ENCODE measurements at regions not wholly inside any gene's neighbourhood (a gene's known extent, or its start where the extent isn't known, plus 50 kb on each side); places are given as distances from the start of the nearest gene placed in this dataset.

DNA sequence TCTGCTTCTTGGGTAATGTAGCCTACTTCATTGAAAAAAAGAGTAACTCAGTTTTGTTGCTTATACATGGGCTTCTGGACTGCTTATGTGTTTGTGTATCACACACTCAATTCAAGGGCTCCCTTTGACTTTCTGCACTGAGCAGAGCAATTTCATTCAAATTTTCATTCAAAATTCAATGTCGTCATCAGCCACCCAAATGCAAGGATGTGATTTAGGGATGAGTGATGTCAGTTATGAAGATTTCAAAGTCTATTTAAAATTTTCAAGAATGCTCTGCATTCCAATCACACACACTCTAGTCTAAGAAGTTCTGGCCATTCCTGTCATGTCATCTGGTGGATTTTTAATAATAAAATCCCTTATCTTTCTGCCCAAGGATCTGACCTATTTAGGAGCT, 344.5 kb upstream of the ZFP64 start:
- TF ChIP-seq, protein P1, sequence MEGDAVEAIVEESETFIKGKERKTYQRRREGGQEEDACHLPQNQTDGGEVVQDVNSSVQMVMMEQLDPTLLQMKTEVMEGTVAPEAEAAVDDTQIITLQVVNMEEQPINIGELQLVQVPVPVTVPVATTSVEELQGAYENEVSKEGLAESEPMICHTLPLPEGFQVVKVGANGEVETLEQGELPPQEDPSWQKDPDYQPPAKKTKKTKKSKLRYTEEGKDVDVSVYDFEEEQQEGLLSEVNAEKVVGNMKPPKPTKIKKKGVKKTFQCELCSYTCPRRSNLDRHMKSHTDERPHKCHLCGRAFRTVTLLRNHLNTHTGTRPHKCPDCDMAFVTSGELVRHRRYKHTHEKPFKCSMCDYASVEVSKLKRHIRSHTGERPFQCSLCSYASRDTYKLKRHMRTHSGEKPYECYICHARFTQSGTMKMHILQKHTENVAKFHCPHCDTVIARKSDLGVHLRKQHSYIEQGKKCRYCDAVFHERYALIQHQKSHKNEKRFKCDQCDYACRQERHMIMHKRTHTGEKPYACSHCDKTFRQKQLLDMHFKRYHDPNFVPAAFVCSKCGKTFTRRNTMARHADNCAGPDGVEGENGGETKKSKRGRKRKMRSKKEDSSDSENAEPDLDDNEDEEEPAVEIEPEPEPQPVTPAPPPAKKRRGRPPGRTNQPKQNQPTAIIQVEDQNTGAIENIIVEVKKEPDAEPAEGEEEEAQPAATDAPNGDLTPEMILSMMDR (IDR thresholded peaks at IDR 0.05 in 8 of 11, conservative IDR thresholded peaks at IDR 0.05 in 3 of 11): no peak
- TF ChIP-seq POLR2A (IDR thresholded peaks at IDR 0.05): no peak

All from spleen (tissue), 7 donors.